Pancreas (tissue), 10 donors: ENCODE measurements at regions not wholly inside any gene's neighbourhood (a gene's known extent, or its start where the extent isn't known, plus 50 kb on each side); places are given as distances from the start of the nearest gene placed in this dataset.

ENCODE experiments used
- ATAC-seq, 4 donors: fragments of 200-7000 bp; cut with Tn5 transposase; one replicate each; pipeline versions ENCODE4 v1.8.0 to v1.9.1; 2020; ENCODE audit warnings: mild to moderate bottlenecking in 4 of 4, moderate library complexity in 4 of 4
- DNase-seq, 6 donors: peaks; one replicate each; pipeline ENCODE4 v3.0.0-alpha.2; 2020
- FAIRE-seq: peaks from 2 replicates; lab custom pipeline; 2012; peaks lifted over from hg19 to GRCh38; lab: Jason Lieb, UNC
- H3K27ac ChIP-seq, 4 donors: fragments of 200-600 bp; sonication (generic); 1 replicate in 3 of 4; 2 replicates in 1 of 4; pipeline versions ENCODE4 v1.5.0 to v1.8.0; 2020
- H3K27me3 ChIP-seq, 4 donors: fragments of 200-600 bp; one replicate each; pipeline ENCODE4 v1.8.0; 2021
- H3K36me3 ChIP-seq, 3 donors: fragments of 200-600 bp; sonication (generic) in 1 of 3; one replicate each; pipeline versions ENCODE4 v1.5.0 to v1.8.0; 2020 to 2021
- H3K4me1 ChIP-seq, 3 donors: fragments of 200-600 bp; one replicate each; pipeline ENCODE4 v1.8.0; 2021
- H3K4me3 ChIP-seq, 4 donors: fragments of 200-600 bp; sonication (generic) in 2 of 4; one replicate each; pipeline versions ENCODE4 v1.5.0 to v1.8.0; 2020 to 2021
- H3K9me3 ChIP-seq, 4 donors: fragments of 200-600 bp; one replicate each; pipeline ENCODE4 v1.8.0; 2021
- CTCF ChIP-seq, 4 donors: fragments of 200-600 bp; sonication (generic) in 3 of 4; IDR thresholded peaks; one replicate each; pipeline versions ENCODE4 v1.5.0 to v1.8.0; 2021; ENCODE audit warnings: antibody characterized with exemption in 4 of 4
- WGBS, 2 donors: extraction: QIAGEN DNeasy Blood & Tissue Kit; methylation state at CpG; one replicate each; pipeline ENCODE4 v1.1.7; 2013; 5-methylcytosine and 5-hydroxymethylcytosine counted together
- intact Hi-C, 3 donors: fragments of 100-400 bp; cut with DNase I; formaldehyde crosslinking; loops; one replicate each; pipeline versions ENCODE4 v1.11.1 to v1.14.2; 2022
- donor health status: healthy with polysubstance abuse.
- donor health status: DM: no; HTN: no; CAD: no; lungs with moderate emphysema.
- donor health status: DM: no; HTN: no; CAD: no.
- donor health status: control.
- donor health status: control.
- donor health status: Bipolar disorder and iron deficiency.
- donor health status: DM: yes; HTN: yes; CAD: no.
- donor health status: DM: no; HTN: no; CAD: no.
- donor health status: DM: no; HTN: no; CAD: no.
- donor health status: DM: yes; HTN: yes; CAD: no.

GRCh38 chr2:76251342-76251741 is 540.6 kb upstream of the GCFC2 start:
- no peak for TF ChIP-seq CTCF (IDR thresholded peaks at IDR 0.05)
- no peak overlapping the region for H3K4me3 ChIP-seq
- no peaks in the 10 kb centered on the region for H3K27me3 ChIP-seq
- no peaks in the 10 kb centered on the region for H3K9me3 ChIP-seq
- DNase-seq (no peak), ATAC-seq (no peak), FAIRE-seq (no peak)
- no peaks in the 10 kb centered on the region for H3K4me1 ChIP-seq
- H3K36me3 ChIP-seq: no peaks in the 10 kb centered on the region
- intact Hi-C loops: no loop called here
- no peak overlapping the region for H3K27ac ChIP-seq
- 16 to 18% methylated on average over 2 of the region's 2 CpGs for WGBS, 2 donors

- Histone ChIP-seq H3K36me3 (no peaks in the 10 kb centered on the region), H3K27ac (no peak overlapping the region), H3K9me3 (no peaks in the 10 kb centered on the region), H3K27me3 (no peaks in the 10 kb centered on the region), H3K4me1 (no peaks in the 10 kb centered on the region), H3K4me3 (no peak overlapping the region)
- TF ChIP-seq CTCF (IDR thresholded peaks at IDR 0.05): no peak
- intact Hi-C loops: no loop called here
- no peak for DNase-seq
- FAIRE-seq: no peak
- ATAC-seq: no peak
- WGBS, 2 donors: 57 to 69% methylated on average over 3 of the region's 3 CpGs
Observed at GRCh38 chr2:76247006-76247405, 536.3 kb upstream of the GCFC2 start.

- Histone ChIP-seq H3K27me3 (no peaks in the 10 kb centered on the region), H3K4me1 (no peaks in the 10 kb centered on the region), H3K9me3 (no peaks in the 10 kb centered on the region), H3K4me3 (no peak overlapping the region), H3K27ac (no peak overlapping the region), H3K36me3 (no peaks in the 10 kb centered on the region)
- FAIRE-seq: no peak
- intact Hi-C loops: no loop called here
- no peak for TF ChIP-seq CTCF (IDR thresholded peaks at IDR 0.05)
- DNase-seq: no peak
- 54 to 58% methylated on average over 5 of the region's 5 CpGs for WGBS, 2 donors
- no peak for ATAC-seq
Observed at GRCh38 chr2:76211991-76212985, 501.6 kb upstream of the GCFC2 start.

- no peak for FAIRE-seq
- Histone ChIP-seq H3K4me1 (no peaks in the 10 kb centered on the region), H3K36me3 (no peaks in the 10 kb centered on the region)
Observed at GRCh38 chr2:76210551-76210950, 499.8 kb upstream of the GCFC2 start.

More at GRCh38 chr2:76210551-76210950, 499.8 kb upstream of the GCFC2 start:
- intact Hi-C loops: no loop called here
- no peaks in the 10 kb centered on the region for H3K27me3 ChIP-seq
- TF ChIP-seq CTCF (IDR thresholded peaks at IDR 0.05): no peak
- WGBS, 2 donors: 66 to 74% methylated on average over 3 of the region's 3 CpGs
- DNase-seq (no peak), ATAC-seq (no peak)
- H3K9me3 ChIP-seq: no peaks in the 10 kb centered on the region
- H3K4me3 ChIP-seq: no peak overlapping the region
- no peak overlapping the region for H3K27ac ChIP-seq
